ENCODE measurements at regions not wholly inside any gene's neighbourhood (a gene's known extent, or its start where the extent isn't known, plus 50 kb on each side); places are given as distances from the start of the nearest gene placed in this dataset.

DNA sequence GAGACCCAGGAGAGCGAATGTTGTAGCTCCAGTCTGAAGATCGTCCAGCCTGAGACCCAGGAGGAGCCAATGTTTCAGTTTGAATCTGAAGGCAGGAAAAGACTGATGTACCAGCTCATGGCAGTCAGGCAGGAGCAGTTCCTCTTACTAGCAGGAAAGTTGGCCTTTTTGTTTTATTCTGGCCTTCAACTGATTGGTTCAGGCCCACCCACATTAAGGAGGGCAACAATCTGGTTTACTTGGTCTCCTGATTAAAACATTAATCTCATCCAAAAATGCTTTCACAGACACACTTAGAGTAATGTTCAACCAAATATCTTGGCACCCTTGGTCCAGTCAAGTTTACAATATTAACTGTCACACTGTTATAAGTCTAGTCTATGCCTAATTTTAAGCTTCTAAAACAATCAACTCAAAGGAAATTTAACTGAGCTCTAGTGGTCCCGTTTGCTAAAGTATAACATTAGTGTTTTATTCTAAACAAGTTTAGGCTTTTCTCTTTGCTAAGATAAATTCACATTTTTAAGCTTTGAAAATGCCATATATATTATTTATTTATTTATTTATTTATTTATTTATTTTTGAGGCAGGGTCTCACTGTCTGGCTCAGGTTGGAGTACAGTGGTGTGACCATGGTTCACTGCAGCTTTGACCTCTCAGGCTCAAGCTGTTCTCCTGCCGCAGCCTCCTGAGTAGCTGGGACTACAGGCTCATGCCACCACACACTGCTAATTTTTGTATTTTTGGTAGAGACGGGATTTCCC lies 275.5 kb upstream of the SLC35B3 start:
- no peak overlapping the region for H3K4me3 ChIP-seq (ENCODE audit: control insufficient read depth, low read depth, low read length)
- no peak for DNase-seq (ENCODE audit: low read depth)
- TF ChIP-seq, protein P1, sequence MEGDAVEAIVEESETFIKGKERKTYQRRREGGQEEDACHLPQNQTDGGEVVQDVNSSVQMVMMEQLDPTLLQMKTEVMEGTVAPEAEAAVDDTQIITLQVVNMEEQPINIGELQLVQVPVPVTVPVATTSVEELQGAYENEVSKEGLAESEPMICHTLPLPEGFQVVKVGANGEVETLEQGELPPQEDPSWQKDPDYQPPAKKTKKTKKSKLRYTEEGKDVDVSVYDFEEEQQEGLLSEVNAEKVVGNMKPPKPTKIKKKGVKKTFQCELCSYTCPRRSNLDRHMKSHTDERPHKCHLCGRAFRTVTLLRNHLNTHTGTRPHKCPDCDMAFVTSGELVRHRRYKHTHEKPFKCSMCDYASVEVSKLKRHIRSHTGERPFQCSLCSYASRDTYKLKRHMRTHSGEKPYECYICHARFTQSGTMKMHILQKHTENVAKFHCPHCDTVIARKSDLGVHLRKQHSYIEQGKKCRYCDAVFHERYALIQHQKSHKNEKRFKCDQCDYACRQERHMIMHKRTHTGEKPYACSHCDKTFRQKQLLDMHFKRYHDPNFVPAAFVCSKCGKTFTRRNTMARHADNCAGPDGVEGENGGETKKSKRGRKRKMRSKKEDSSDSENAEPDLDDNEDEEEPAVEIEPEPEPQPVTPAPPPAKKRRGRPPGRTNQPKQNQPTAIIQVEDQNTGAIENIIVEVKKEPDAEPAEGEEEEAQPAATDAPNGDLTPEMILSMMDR (conservative IDR thresholded peaks at IDR 0.05; ENCODE audit: control insufficient read depth, insufficient read depth, low read depth, low read length) = no peak

DNA sequence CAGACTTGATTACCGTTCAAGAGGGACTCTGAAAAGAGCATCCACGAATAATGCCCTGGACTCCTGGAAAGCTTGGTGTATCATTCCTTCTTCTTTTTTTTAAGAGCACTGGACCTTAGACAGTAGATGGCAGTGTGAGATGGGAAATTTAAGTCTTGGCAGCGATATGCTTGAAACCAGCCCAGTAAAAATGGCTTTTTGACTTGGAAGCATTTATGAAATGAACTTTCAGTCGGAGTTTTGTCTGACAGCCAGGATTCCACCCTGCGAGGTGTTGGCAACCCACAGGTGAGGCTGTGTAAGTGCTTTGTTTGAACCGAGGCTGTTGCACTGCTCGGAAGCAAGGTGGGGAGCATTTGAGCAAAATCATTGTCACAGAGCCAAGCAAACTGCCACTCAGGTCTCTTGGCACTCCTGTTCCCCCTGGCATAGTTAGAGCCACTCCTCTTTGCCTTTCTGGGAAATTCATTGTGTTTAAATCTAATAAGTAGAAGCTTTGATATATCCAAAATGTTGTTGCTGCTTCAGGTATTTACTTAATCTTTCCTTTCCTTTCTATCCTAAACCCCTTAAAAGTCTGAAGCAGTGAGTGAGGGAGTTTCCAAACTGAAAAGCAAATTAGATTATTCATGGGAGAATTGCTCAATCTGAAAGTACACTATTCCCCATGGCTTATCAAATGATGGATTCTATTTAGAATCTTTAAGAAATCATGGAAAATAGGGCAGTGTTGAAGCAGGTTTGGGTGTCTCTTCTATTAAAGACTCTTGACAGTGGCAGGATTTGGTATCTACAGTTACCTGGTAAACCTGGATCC lies 272.8 kb upstream of the SLC35B3 start:
- DNase-seq (ENCODE audit: low read depth) = peak; percentile 1
- no peak overlapping the region for H3K4me3 ChIP-seq (ENCODE audit: control insufficient read depth, low read depth, low read length)

DNA sequence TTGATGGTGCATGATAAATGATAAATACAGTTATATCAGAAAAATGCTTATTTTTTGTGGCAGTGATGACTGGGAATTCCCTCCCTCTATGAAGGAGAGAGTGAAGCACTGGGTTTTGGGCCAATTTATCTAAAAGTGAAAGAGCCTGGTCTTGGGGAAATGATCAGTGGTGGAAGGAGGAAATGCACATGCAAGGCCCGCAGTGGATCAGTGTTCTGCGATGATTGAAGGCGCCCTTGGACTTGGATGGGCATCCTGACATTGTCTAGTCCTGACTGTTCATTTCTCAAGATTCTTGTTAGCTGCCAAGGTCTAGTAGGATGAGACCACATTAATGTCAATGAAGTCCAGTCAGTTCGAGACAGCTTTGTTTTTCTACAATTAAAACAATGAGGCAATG lies 272.0 kb upstream of the SLC35B3 start:
- H3K4me3 ChIP-seq (ENCODE audit: control insufficient read depth, low read depth, low read length) = no peak overlapping the region
- TF ChIP-seq, protein P1 (conservative IDR thresholded peaks at IDR 0.05; ENCODE audit: control insufficient read depth, insufficient read depth, low read depth, low read length) = no peak
- DNase-seq (ENCODE audit: low read depth) = no peak

More for the DNA sequence above, 272.8 kb upstream of the SLC35B3 start:
- TF ChIP-seq, protein P1 (conservative IDR thresholded peaks at IDR 0.05; ENCODE audit: control insufficient read depth, insufficient read depth, low read depth, low read length) = no peak

DNA sequence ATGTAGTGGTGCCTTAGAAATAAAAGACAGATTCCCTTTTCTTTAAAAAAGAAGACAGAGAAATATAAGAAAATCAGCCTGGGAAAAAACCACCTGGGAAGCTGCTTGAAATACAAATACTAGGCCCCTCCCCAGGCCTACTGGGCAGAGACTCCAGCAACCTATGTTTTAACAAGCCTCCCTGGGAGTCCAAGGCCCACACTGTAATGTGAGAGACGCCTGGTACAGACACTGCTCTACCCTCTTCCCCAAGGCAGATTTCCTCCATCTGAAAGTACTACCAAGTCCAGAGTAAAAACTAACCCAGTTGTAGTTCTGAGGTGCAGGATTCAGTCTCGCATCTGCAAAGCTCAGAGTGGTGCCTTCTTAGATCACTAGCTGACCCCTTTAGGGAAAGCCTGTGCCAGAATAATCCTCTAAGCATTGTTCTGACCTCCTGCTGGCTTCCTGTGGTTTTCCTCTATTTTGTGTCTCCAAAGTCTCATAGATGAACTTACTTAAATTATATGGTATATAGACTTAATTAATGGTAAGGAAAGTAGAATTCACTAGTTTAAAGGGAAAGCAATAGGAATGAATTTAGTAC lies 270.2 kb upstream of the SLC35B3 start:
- TF ChIP-seq, protein P1 (conservative IDR thresholded peaks at IDR 0.05; ENCODE audit: control insufficient read depth, insufficient read depth, low read depth, low read length) = no peak
- DNase-seq (ENCODE audit: low read depth) = no peak
- H3K4me3 ChIP-seq (ENCODE audit: control insufficient read depth, low read depth, low read length) = no peak overlapping the region

DNA sequence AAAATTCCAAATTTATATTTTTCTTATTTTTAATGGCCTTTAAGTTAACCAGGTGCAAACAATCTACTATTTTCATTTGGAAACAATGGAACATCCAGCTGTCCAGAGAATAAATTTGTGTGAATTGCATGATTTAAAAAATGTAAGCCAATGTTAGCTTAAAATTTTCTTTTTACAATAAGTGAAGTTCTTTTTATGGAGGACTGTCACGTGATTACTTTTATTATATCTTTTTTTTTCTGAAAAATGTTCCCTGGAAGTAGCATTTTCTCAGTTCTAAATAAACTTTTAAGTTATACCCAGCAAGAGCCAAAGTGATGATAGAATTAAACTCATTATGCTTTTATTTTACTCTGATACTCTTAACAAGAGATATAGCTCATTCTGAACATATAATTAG lies 267.7 kb upstream of the SLC35B3 start:
- TF ChIP-seq, protein P1 (conservative IDR thresholded peaks at IDR 0.05; ENCODE audit: control insufficient read depth, insufficient read depth, low read depth, low read length) = no peak
- H3K4me3 ChIP-seq (ENCODE audit: control insufficient read depth, low read depth, low read length) = no peak overlapping the region
- no peak for DNase-seq (ENCODE audit: low read depth)

DNA sequence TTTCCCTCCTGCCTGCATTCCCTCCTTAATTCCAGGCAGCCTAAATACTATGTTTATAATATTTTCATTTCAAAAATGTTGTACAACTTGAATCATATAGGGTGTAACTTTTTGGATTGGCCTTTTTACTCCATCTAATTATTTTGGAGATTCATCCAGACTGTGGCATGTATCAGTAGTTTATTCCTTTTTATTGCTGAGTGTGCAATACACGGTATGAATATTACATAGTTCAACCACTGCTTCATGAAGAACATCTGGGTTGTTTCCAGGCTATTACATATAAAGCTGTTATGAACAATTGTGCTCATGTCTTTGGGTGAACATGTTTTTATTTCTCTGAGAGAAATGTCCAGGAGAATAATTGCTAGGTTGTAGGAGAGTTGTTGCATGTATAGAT lies 253.5 kb upstream of the SLC35B3 start:
- DNase-seq (ENCODE audit: low read depth) = no peak
- TF ChIP-seq, protein P1 (conservative IDR thresholded peaks at IDR 0.05; ENCODE audit: control insufficient read depth, insufficient read depth, low read depth, low read length) = no peak
- H3K4me3 ChIP-seq (ENCODE audit: control insufficient read depth, low read depth, low read length) = no peak overlapping the region
